ENCODE measurements at regions not wholly inside any gene's neighbourhood (a gene's known extent, or its start where the extent isn't known, plus 50 kb on each side); places are given as distances from the start of the nearest gene placed in this dataset.

GRCh38 chr11:115930291-115930690 lies 426.1 kb upstream of the CADM1 start:
- no peak for TF ChIP-seq EZH2 (IDR thresholded peaks at IDR 0.05; ENCODE audit: insufficient read depth, poor library complexity, severe bottlenecking)
- TF ChIP-seq EZH2phosphoT487 (IDR thresholded peaks at IDR 0.05; ENCODE audit: insufficient read depth, low read depth), result no peak

Measured in GM23248 (cell line).